K562 (cell line): ENCODE measurements at regions not wholly inside any gene's neighbourhood (a gene's known extent, or its start where the extent isn't known, plus 50 kb on each side); places are given as distances from the start of the nearest gene placed in this dataset.
A peak's percentile ranks its signal among the peaks of the same experiment; 100 is the strongest.

Source experiments
- CBFA2T2 ChIP-seq: fragments of 450-650 bp; conservative IDR thresholded peaks from 2 replicates; pipeline ENCODE4 v1.6.1; 2017; ENCODE audit warnings: mild to moderate bottlenecking
- CEBPB ChIP-seq: fragments of 450-650 bp; IDR thresholded peaks from 2 replicates; pipeline ENCODE4 v1.6.1; 2016; ENCODE audit warnings: missing genetic modification characterization, missing compliant biosample characterization
- CTBP1 ChIP-seq: fragments of 450-650 bp; IDR thresholded peaks from 2 replicates; pipeline ENCODE4 v1.6.1; 2016; ENCODE audit warnings: borderline replicate concordance
- ETS2 ChIP-seq: IDR thresholded peaks from 2 replicates; pipeline ENCODE4 v1.6.1; 2016; ENCODE audit warnings: borderline replicate concordance, missing genetic modification characterization, mild to moderate bottlenecking, moderate library complexity, missing compliant biosample characterization; ENCODE audit not compliant: poor library complexity, severe bottlenecking
- GATAD2A ChIP-seq: fragments of 450-650 bp; IDR thresholded peaks from 2 replicates; pipeline ENCODE4 v1.6.1; 2017
- HBP1 ChIP-seq: fragments of 450-650 bp; formaldehyde crosslinking; IDR thresholded peaks from 2 replicates; pipeline ENCODE4 v1.4.0; 2022; ENCODE audit warnings: missing genetic modification characterization
- HNRNPUL1 ChIP-seq: fragments of 200-400 bp; formaldehyde crosslinking; IDR thresholded peaks from 2 replicates; pipeline ENCODE4 v1.6.1; 2017; ENCODE audit warnings: low read length
- ILF3 ChIP-seq: fragments of 450-650 bp; IDR thresholded peaks from 2 replicates; pipeline ENCODE4 v1.6.1; 2018; ENCODE audit warnings: antibody characterized with exemption, mild to moderate bottlenecking, moderate library complexity, borderline replicate concordance
- KLF16 ChIP-seq: IDR thresholded peaks from 2 replicates; pipeline ENCODE4 v1.6.1; 2016; ENCODE audit warnings: antibody characterized with exemption
- NBN ChIP-seq: fragments of 450-650 bp; IDR thresholded peaks from 2 replicates; pipeline ENCODE4 v1.6.1; 2016; ENCODE audit warnings: low read depth, mild to moderate bottlenecking
- NFE2 ChIP-seq: IDR thresholded peaks from 2 replicates; pipeline ENCODE4 v1.6.1; 2014; ENCODE audit warnings: antibody characterized with exemption, low read depth
- POLR2H ChIP-seq: IDR thresholded peaks from 2 replicates; pipeline ENCODE4 v1.6.1; 2016; ENCODE audit warnings: missing genetic modification characterization, low read depth, mild to moderate bottlenecking, control low read depth, missing compliant biosample characterization, moderate library complexity
- PTTG1 ChIP-seq: fragments of 450-650 bp; IDR thresholded peaks from 2 replicates; pipeline ENCODE4 v1.6.1; 2016; ENCODE audit warnings: low read depth, mild to moderate bottlenecking, missing genetic modification characterization, missing compliant biosample characterization
- UBTF ChIP-seq, 2 experiments: IDR thresholded peaks; 2 replicates each; pipeline ENCODE4 v1.6.1; 2012; ENCODE audit warnings: improper control_type of control experiment in 2 of 2, low read depth in 2 of 2, low read length in 2 of 2, borderline replicate concordance in 1 of 2
- ZBED1 ChIP-seq: IDR thresholded peaks from 2 replicates; pipeline ENCODE4 v1.6.1; 2014
- ZNF140 ChIP-seq: fragments of 250-450 bp; sonication (Bioruptor Pico); IDR thresholded peaks from 2 replicates; pipeline ENCODE4 v1.8.0; 2021; ENCODE audit warnings: moderate library complexity, mild to moderate bottlenecking, inconsistent platforms
- ZNF282 ChIP-seq: sonication (generic); formaldehyde crosslinking; IDR thresholded peaks from 2 replicates; pipeline ENCODE4 v1.8.1; 2023; ENCODE audit warnings: missing genetic modification reagents
- ZNF407 ChIP-seq: fragments of 450-650 bp; IDR thresholded peaks from 2 replicates; pipeline ENCODE4 v1.6.1; 2016; ENCODE audit warnings: low read depth

- TF ChIP-seq POLR2H, result peak; percentile 44; the same call in 1 of the 2 replicates
- no peak for TF ChIP-seq PTTG1 (tag)
- no peak for TF ChIP-seq ZNF407
- TF ChIP-seq ETS2 (tag), result no peak
- no peak for TF ChIP-seq NFE2
- no peak for TF ChIP-seq ZNF282 (CRISPR knock-in tag)
- no peak for TF ChIP-seq CTBP1
- TF ChIP-seq NBN, result 0 out of 2 replicates have a peak, but pooled peaks have one; percentile 27
- no peak for TF ChIP-seq ZBED1
- no peak for TF ChIP-seq GATAD2A
- TF ChIP-seq ZNF140 (CRISPR knock-in tag), result no peak
- no peak for TF ChIP-seq CEBPB
- no peak for TF ChIP-seq CBFA2T2
- TF ChIP-seq HNRNPUL1, result no peak
- TF ChIP-seq KLF16, result peak; percentile 85
- TF ChIP-seq UBTF (IDR thresholded peaks at IDR 0.05; ENCODE audit: borderline replicate concordance in 1 of 2, low read depth in 2 of 2, low read length in 2 of 2), result peak; percentile 98 to 99
- no peak for TF ChIP-seq HBP1
- TF ChIP-seq ILF3, result no peak
Measured at GRCh38 chr6:100228834-100229441, 234.9 kb upstream of the MCHR2 start (continued).
